HG03103 (cell line): ENCODE measurements at regions not wholly inside any gene's neighbourhood (a gene's known extent, or its start where the extent isn't known, plus 50 kb on each side); places are given as distances from the start of the nearest gene placed in this dataset.
"Not testable (repeated sequence)": the region's sequence is repeated elsewhere in the genome, so short reads cannot be mapped to it uniquely, and the experiment has no call there.

ENCODE experiments used
- ATAC-seq: cut with Tn5 transposase; IDR thresholded peaks from one replicate; pipeline ENCODE4 v1.9.1; 2021; ENCODE audit warnings: low read depth; ENCODE audit not compliant: unreplicated experiment

DNA sequence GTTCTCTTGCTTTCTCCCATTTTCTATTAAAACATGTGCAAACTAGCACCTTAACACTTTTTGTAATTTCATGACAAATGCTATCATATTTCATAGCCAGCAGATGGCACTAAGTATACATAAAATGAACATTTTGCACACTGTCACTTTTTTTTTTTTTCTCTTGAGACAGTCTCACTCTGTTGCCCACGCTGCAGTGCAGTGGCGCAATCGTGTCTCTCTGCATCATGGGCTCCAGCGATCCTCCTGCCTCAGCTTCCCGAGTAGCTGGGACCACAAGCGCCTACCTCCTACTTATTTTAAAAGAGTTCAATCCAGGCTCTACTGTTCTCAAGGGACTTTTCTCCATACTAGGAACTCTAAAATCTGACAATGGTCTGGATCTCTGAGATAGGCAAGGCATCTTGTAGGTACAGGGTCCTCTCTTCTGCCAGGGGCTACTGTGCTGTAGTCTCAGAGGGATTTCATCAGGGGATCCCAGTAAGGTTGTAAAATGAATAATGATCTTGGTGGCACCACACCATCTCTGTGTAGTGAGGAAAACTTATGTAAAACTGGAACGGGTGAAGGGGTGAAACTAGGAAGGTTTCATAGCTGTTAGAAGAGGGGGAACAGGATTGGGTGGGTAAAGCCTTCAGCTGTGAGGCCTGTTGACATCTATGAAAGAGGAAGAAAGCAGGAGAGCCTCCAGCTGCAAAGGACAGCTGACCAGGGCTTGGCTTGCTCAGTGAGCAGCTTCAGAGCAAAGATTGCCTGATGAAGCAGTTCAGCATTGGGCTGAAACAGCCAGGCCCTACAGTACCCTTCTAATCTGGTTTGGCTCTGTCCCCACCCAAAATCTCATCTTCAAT is 196.9 kb downstream of the AVL9 start:
- ATAC-seq = not testable (repeated sequence)

- ATAC-seq = not testable (repeated sequence)
Observed at GRCh38 chr7:32688092-32688491, 192.8 kb downstream of the AVL9 start.

GRCh38 chr7:32681174-32681518 is 185.9 kb downstream of the AVL9 start:
- ATAC-seq = no peak

GRCh38 chr7:32680259-32681173 is 185.2 kb downstream of the AVL9 start:
- ATAC-seq = no peak

DNA sequence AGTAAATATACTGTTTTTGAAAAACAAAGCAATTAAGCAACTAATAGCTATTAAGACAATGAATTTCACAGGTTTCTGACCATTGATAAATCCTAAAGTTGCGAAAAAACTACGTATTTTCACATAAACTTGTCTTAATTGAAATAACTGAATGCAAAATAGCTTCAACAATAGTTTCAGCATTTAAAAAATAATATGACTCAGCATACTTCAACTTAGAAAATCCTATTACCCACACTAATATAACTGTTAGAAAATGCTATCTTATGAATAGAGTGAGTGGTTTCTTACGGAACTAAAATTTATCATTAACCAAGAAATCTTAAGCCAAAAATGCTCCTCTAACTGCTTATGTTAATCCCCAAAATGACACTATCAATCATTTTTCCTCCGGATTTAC is 183.9 kb downstream of the AVL9 start:
- ATAC-seq = no peak

- no peak for ATAC-seq
Observed at GRCh38 chr7:32677593-32677992, 182.3 kb downstream of the AVL9 start.

DNA sequence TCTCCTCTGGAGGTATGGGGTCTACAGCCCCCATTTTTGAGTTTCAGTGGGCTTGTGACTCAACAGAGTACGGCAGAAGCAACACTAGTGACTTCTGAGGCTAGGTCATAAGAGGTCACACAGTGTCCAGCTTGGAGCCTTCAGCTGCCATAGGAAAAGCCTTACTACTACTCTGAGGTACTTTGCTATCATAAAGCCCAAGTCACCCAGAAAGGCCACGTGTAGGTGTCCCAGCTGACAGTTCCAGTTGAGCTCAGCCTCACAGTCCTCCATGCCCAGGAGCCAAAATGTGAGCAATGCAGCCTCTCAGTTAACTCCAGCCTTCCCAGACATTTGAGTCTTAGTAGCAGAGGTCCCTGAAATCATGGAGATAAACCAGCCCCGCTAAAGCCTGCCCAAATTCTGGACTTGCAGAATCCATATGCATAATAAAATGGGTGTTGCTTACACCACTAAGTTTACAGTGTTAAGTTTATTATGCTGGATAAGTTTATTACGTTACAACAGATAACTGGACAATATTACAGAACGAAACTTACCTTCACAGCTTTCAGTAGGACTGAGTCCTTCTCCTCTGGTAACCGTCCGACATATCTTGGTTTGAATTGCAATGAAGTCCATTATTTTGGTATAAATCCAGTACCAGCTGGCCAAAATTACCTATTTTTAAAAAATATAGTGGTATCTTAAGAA is 181.1 kb downstream of the AVL9 start:
- ATAC-seq = no peak

DNA sequence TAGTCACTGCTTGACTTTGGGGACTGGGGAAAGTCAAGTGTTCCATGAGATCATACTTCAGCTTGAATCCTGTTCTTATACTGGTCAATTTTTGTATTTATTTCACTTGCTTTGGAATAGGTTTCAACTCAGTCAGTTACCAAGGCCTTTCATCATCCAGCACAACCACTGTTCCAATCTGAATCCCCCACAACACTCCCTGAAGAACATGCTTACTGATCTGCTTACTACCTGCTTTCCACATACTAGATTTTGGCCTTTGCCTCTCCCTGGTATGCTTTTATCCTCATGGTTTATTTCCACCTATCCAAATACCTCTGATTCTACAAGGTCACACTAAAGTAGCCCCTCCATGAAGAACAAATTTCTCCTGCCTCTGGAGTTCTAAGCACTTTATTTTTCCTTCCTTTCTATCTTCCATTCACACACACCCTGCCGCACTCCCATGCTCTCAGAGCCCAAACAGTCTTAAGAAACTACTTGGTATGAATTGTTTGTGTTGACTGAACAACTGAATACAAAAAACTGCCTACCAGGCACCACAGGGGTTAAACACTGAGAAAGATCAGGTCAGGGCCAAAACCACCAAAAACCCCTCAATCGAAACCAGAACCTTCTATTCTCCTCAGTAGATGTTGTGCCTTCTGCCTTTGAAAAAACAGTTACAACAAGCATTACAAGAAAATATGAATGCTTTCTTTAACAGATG is 178.1 kb downstream of the AVL9 start:
- ATAC-seq = no peak

DNA sequence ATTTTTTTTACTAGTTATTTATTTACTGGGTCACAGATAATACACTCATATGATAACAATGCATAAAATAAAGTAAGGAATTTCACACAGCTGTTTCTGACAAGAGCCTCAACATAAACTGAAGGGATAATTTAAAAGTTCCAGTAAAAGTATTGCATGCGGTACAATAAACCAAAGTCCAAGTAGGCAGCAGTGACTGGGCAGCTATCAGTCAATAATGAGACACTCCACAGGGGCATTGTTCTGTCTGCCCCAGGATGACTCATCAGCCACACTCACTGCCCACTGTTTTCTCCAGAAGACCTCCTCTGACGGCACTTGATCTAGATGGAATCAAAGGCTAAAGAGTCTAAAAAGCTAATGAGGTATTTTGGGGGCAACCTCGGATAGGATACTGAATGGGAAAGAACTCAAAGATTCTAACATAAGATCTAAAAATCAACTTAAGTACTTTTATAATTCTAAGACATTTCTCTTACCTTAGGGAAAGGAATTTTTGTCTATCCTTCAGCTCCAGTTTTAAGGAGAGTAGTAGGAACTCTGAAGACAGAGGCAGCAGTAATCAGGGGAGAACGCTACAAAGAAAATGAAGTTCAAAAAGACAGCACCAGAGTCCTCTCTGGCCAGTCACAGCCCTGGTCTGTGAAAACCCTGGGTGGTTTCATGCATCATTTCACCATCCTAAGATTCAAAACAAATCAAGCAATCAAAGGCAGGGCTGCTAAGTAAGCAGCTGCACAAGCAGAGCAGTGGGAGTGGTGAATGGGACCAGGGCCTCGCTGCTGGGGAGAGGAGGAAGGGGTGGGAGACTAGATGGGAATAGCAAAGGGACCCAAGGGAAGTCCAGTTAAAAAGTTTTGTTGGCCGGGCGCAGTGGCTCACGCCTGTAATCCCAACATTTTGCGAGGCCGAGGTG is 175.1 kb downstream of the AVL9 start:
- ATAC-seq = no peak

DNA sequence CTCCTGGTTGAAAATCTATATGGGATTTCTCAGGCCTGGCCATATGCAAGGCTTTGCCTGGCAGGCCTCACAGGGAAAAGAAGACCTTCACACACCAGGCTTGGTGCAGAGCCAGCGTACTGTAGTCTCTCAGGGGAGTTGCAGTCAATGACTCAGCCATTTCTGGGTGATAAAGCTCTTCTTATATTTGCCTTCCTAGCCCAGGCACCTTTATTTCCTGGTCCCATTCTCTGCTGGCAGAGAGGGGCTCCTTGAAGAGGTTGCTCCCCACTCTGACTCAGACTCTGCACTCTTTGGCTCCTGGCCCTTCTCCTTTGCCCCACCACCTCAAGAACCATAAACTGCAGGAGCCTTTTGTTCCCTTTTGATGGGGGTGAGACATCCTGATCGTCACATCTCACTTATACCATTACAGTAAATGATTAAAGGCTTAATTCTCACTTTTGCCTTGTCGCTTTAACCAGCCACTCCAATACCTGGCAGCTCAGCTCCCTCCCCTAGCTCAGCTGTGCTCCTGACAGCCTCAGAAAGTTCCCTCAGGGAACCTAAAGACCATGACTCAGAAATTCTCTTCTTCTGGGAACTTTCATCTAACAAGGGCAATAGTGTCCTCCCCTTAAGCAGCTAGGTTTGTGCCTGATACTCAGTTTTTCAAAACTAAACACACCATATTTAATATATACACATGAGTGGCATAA is 174.0 kb downstream of the AVL9 start:
- not testable (repeated sequence) for ATAC-seq

DNA sequence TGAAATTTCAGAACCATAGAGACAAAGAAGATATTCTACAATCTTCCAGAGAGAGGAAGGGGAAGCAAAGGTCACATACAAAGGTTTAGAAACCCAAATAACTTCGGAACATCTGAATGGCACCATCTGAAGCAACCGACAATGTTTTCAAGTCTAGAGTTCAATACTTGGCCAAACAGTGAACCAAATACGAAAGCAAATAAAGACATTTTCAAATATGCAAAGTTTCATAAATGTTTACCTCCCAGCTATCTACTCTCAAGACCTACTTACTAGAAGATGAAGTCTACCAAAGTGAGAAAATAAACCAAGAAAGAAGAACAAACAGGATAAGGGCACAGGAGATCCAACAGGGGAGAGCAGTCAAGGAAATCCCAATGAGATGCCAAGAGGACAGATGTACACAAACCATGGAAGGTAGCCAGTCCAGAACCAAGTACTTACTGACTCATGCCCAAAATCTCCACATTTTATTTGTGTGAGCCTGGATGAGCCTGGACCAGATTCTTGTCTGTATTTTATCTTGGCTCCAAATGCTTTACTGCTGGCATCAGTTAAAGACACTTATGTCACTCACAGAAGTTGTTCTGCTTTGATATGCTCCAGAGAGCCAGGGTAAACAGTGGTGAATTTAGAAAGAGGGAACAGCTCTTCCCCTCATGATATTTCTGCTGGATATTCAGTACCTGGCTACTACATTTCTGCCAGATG is 173.3 kb downstream of the AVL9 start:
- ATAC-seq = not testable (repeated sequence)

GRCh38 chr7:32667586-32667985 is 172.3 kb downstream of the AVL9 start:
- ATAC-seq = not testable (repeated sequence)

GRCh38 chr7:32663805-32664211 is 168.5 kb downstream of the AVL9 start:
- not testable (repeated sequence) for ATAC-seq

- ATAC-seq = not testable (repeated sequence)
Observed at GRCh38 chr7:32662509-32662908, 167.2 kb downstream of the AVL9 start.

- no peak for ATAC-seq
Observed at GRCh38 chr7:32661929-32662328, 166.6 kb downstream of the AVL9 start.

- no peak for ATAC-seq
Observed at GRCh38 chr7:32661501-32661900, 166.2 kb downstream of the AVL9 start.

- ATAC-seq = no peak
Observed at GRCh38 chr7:32660936-32661335, 165.6 kb downstream of the AVL9 start.

- no peak for ATAC-seq
Observed at GRCh38 chr7:32659853-32660252, 164.6 kb downstream of the AVL9 start.
